ENCODE measurements at regions not wholly inside any gene's neighbourhood (a gene's known extent, or its start where the extent isn't known, plus 50 kb on each side); places are given as distances from the start of the nearest gene placed in this dataset.
A peak's percentile ranks its signal among the peaks of the same experiment; 100 is the strongest.
"Not testable (repeated sequence)": the region's sequence is repeated elsewhere in the genome, so short reads cannot be mapped to it uniquely, and the experiment has no call there.

DNA sequence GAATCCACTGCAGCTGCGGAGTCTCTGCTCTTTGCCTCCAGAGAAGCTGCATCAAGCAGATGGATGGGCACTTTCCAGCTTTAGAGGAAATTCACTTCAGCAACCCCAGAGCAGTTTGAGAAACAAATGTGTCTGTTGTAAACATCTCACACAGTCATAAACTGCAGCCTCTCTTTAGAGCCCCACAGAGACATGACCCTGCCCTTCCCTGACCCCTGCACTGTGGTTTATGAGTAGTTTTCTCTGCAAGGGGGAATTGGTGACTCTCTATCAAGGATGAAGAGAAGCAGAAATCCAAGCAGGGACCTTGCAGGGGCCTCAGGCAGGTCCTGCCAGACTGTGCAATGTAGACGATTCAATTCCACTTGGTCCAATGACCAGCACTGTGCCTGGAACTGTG, 160.2 kb downstream of the SH2D4B start:
- no peak for DNase-seq

DNA sequence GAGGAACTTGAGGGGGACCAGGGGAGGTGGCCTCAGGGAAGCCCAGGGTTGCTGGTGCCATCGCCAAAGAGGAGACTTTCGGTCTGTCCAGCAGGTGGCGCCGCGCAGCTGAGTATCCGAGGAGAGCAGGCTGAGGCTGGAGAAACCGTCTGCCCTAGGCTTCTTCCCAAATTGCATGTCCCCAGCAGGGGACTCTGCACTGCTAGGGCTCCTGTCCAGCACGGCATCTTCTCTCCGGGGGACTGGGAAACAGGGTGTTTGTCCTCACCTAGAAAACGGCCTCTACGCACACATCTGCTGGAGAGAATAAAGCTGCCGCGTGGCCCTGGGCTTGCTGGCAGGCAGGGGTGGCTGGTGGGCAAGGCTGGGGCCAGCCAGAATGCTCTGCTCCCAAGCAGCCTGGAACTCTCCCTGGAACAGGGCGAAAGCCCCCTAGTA, 161.9 kb downstream of the SH2D4B start:
- DNase-seq = peak; percentile 90

GRCh38 chr10:80700252-80700651, 162.6 kb downstream of the SH2D4B start:
- no peak for DNase-seq

DNA sequence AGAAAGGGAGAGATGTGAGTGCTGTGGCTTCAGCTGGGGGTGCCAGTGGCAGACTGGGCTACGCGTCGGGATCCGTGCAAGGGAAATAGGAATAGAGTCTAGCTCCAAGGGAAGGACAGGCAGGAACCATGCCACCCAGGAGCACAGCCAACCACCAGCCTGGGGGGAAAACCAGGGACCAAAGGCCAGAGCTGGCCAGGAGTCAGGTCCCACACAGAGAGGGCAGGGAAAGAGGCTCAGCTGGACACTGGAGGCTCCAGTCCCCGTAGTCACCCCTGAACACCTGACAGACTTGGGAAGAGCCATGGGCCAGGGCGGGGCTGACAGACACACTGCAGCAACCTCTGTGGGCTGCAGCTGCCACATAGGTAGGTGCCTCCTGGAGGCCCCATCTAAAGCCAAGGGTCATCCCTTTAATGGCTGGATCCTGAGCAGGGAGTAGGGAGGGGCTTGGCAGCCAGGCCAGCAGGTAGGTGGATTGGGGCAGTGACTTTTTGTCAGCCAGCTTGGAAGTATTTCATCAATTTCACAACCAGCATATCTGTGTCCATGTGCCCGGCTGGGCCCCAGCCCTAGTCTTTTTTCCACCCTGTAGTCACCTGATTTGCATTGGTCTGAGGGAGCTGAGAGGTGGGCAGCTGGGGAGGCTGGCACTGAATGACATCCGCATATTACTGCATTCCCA, 163.2 kb downstream of the SH2D4B start:
- DNase-seq = no peak

- DNase-seq = no peak
Observed at GRCh38 chr10:80701706-80702105, 164.0 kb downstream of the SH2D4B start.

GRCh38 chr10:80702143-80702542, 164.4 kb downstream of the SH2D4B start:
- no peak for DNase-seq

GRCh38 chr10:80705899-80706298, 168.2 kb downstream of the SH2D4B start:
- DNase-seq = no peak

GRCh38 chr10:80708185-80708584, 170.5 kb downstream of the SH2D4B start:
- no peak for DNase-seq

DNA sequence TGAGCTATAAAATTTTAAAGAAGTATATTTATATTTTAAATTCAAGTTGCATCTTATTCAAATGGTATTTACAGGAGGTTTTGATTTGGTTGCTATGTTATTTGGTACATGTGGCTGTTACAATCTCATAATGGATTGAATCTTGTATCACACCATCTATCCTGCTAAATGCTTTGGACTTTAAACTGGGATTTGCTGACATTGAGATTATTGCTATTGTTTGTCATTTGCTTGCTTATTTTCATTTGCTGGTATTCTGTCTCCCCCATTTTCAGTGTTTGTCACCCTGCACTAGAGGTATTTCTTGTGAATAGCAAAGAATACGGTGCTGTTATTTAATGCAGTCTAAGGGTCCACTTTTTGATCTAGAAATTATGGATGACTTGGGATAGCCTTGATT, 171.1 kb downstream of the SH2D4B start:
- DNase-seq = no peak

DNA sequence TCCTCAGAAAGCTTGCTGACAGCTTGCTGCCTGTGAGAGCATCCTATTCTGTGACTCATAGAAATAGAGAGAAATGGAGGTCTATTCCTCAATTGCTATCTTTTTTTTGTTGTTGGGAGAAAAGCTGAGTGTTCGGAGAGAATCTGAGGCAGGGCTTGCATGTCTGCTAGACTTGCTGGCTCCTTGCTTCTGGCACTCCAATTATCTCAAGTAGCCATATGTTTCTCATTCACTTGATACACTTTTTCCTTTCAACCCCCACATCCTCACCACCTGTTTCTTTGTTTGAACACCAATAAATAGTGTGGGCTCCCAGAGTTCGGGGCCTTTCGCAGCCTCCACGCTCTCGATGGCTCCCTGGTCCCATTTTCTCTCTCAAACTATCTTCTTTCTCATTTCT, 172.2 kb downstream of the SH2D4B start:
- no peak for DNase-seq

DNA sequence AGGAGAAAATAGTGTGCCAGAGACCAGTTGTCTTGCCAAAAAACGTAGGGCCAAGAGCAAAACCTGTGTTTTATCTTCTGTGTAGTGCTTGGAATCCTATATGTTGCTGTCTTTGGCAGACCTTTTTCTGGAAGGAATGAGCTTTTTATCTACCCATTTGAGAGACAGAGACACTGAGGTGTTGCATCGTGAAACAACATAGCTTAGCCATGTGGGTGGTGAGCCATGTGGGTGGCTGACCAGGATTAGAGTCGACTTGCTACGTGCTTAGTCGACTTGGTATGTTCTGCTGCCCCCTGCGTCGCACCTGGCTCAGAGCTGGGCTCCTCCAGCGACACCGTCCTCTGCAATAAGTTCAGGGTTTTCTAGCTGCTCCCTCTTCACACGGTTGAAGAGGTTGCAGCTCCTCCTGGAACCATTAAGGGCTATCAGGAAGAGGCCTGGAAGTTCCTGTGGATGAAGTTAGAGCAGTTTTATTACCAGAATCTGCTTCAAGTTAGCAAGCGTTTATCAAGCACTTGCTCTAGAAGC, 175.8 kb downstream of the SH2D4B start:
- DNase-seq = no peak

GRCh38 chr10:80714566-80714965, 176.9 kb downstream of the SH2D4B start:
- no peak for DNase-seq

GRCh38 chr10:80718024-80718423, 180.3 kb downstream of the SH2D4B start:
- no peak for DNase-seq

DNA sequence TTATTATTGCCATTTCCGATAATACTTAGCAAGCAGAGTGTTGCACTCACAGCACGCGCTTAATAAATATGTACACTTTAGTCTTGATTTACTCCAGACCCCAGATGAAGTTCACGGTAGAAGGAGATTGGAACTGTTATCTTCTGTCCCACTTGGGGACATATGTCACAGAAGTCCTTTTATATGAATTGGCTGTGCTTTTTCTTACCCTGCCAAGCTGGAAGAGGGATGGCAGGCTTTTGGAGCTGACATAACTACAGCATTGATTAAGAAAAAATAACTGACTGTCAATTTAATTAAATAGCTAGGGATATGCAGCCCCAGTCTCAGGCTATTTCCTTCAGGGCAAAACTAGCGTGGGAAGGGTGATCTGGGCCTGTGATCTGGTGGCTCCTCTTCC, 182.2 kb downstream of the SH2D4B start:
- no peak for DNase-seq

- DNase-seq = no peak
Observed at GRCh38 chr10:80720549-80720948, 182.8 kb downstream of the SH2D4B start.

- not testable (repeated sequence) for DNase-seq
Observed at GRCh38 chr10:80728354-80728753, 190.7 kb downstream of the SH2D4B start.

GRCh38 chr10:80729896-80730295, 192.2 kb downstream of the SH2D4B start:
- no peak for DNase-seq

- DNase-seq = no peak
Observed at GRCh38 chr10:80730522-80730921, 192.8 kb downstream of the SH2D4B start.

DNA sequence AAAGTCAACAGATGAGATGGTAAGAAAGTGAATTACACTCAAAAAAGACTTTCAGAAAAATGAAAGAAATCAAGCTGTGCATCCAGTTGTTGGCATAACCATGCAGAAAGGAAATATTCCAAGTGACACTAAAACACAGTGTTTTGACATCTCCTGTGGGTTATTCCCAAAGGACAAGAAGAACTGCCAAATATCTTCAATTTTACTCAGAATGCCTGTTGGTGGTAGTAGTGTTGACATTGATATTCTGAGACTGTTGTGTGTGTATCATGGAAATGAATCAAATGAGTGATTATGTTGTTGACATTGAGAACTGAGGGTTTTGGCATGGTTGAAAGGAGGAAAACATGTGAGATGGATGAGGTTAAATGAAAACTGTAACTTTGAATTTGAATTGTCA, 196.9 kb downstream of the SH2D4B start:
- no peak for DNase-seq

DNA sequence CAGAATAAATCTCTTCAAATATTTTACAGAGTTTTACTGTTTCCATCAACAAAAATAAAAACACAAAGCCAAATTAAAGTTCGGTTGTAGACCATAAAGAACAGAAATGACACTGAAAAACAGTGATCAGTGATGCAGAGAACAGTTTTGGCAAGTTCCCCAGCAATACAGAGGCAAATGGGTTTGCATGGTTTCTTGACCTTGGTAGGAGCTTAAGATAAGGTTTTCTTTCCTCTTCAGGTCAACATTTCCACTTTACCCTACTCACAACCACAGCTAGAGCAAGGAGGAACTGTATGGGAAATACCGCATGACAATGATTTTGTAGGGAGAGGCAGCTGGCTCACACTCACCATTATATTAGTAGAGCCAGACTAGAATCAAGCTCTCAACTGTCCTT, 199.5 kb downstream of the SH2D4B start:
- DNase-seq = no peak

- no peak for DNase-seq
Observed at GRCh38 chr10:80739328-80739727, 201.6 kb downstream of the SH2D4B start.

DNA sequence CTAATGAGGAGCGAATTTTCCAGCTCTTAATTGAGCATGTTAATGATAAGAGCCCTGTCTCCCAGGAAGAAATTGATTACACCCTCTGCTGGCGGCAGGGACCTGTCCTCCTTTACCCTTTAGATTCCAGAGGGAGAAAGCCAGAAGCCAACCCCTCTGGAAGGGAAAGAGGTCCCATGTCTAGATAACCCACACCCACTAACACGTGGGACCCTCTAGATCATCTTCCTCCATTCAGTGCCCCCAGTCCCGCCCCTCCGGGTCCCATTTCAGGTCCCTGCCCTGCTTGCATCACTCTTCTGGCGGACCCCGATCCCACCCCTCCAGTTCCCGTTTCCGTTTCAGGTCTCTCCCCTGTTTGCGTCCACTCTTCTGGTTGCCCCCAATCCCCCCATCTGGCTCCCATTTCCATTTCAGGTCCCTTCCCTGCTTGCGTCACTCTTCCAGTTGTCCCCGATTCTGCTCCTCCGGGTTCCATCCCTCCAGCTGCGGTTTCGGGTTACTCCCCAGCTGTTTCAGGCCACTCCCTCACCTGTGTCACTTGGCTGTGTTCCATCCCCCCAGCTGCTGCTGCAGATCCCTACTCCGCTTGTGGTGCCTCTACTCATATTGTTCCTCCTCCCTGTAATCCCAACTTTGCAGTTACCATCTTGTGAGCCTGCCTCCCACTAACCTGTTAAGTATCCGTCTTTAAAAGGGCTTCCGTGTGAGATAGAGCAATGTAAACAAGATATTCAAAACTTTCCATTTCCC, 202.4 kb downstream of the SH2D4B start:
- DNase-seq = no peak

- no peak for DNase-seq
Observed at GRCh38 chr10:80741278-80741677, 203.6 kb downstream of the SH2D4B start.

DNA sequence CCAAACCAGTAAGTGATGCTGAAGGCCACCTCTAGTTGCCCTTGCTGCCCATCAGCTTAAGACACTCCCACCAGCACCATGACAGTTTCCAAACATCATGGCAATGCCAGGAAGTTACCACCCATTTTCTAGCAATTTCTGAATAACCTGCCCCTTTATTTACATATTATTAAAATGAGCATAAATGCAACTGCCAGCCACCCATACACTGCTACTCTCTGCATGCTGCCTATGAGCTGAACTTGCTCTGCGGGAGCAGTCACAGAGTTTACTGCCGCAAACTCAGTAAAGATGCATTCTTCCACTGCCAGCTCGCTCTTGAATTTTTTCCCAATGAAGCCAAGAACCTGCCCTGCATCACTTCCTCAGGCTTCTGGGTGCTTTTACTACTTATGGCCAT, 212.6 kb downstream of the SH2D4B start:
- DNase-seq = no peak

Measured in stimulated activated CD8-positive, alpha-beta memory T cell treated with anti-CD3 and anti-CD28 coated beads, Interleukin-4, amount 100 ng/mL, for 48 hours (primary cell).